Islet precursor cell (in vitro differentiated cells): ENCODE measurements at regions not wholly inside any gene's neighbourhood (a gene's known extent, or its start where the extent isn't known, plus 50 kb on each side); places are given as distances from the start of the nearest gene placed in this dataset.
"Not testable (repeated sequence)": the region's sequence is repeated elsewhere in the genome, so short reads cannot be mapped to it uniquely, and the experiment has no call there.

Experiments used
- DNase-seq: peaks from one replicate; pipeline ENCODE4 v3.0.0-alpha.2; 2018

DNA sequence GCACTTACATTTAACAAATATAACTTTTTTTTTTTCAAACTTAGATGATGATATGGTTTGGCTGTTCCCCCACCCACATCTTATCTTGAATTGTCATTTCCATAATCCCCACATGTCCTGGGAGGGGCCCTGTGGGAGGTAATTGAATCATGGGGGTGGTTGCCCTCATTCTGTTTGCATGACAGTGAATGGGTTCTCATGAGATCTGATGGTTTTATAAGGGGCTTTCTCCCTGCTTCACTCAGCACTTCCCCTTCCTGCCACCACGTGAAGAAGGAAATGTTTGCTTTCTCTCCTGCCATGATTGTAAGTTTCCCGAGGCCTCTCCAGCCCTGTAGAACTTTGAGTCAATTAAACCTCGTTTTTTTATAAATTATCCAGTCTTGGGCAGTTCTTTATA is 432.6 kb downstream of the AMY1C start:
- DNase-seq, result no peak

DNA sequence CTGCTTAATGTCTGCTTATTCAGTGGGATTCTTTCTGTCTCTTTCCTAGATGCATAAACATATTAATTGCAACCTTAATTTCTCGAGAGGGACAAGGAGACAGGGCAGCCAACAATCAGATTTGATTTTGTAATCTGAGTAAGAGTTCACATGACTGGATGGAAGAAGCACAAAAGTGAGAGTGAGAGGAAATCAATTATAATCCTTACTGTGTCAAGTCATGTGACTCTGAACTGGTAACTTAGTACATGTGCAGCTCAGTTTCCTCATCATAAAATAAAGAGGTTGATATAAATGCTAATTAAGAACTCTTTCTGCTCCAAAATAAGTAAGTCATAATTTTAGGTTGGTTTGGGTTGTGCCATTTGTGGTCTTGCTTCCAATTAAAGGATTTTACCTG is 439.5 kb downstream of the AMY1C start:
- no peak for DNase-seq

DNA sequence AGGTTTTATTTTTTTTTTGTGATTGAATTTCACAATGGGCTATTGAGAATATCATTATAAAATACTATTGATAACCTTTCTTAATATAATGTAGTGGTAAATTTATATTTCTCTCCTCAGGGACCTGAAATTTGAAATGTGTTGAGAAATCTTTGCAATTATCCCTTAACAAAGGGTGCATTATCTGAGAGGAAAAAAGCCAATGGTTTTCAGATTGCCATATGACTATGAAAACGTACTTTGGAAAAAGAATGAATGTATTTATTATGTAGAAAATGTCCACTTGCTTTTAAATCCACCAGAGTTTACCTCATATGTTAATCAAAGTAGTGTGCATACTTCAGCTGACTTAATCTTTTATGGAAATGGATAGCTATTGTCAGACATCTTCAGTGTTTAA is 441.1 kb downstream of the AMY1C start:
- no peak for DNase-seq

DNA sequence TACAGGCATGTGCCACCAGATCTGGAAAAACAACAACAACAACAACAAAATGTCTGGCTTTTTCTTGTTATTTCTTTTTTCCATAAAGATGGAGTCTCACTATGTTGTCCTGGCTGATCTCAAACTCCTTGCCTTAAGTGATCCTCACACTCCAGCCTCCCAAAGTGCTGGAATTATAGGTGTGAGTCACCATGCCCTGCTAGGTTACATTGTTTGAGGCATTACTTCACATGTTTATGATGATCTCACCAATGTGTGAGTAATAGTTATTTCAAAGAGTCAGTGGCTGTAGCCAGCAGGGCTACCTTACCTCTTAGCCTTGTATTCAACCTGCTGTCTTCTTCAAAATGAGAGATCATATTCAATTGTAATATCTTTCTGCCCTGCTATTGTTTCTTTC is 445.7 kb downstream of the AMY1C start:
- DNase-seq, result peak; percentile 58

DNA sequence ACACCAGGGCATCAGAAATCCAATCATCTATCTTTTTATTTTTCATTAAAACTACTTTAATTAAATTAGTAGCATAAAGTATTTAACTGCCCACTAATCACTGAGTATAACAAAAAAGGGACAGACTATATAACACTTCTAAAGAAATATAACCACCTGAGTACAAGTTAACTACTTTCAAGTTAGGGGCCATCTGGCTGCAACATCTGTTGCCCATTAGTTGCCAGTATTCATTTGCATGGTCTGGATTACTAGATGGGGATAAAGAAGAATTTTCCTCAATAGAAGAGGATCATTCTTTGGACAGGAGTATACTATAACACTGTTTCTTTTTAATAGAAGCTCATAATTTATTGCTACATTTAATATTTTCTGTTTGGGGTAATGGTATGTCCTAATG is 446.4 kb downstream of the AMY1C start:
- DNase-seq, result no peak

DNA sequence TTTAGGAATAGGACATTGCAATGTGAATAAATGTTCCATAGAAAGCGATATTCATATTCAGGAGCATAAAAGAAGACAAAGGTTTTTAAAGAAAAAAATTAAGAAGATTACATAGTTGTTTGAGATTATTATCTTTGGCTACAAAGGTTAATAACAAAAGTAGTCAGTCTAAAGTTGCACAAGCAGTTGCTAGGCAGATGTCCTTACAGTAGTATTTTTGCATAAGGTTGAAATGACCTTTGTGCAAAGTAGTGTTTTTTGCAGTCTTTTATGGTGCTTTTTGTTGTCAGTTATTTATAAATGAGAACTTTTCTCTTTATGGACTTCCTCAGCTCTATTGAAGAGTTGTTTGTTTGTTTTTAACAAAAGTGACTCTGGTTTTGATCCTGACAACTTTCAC is 447.8 kb downstream of the AMY1C start:
- DNase-seq, result no peak

DNA sequence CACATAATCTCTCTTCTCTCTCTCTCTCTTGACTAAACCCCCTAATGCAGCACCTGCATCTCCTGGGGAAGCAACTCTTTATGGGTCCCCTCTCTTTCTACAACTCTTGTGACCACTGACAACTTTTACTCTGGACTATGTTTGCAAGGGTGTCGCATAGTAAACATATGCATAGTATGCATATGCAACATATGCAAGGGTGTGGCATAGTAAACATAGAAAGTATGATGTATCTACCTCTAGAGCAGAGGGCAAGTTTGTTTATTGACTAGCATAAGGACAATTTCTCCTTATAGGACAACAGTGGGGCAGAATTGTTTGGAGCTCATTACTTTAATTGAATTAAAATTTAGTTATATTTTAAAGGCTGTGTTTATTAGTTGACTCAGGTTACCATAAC is 462.5 kb downstream of the AMY1C start:
- DNase-seq, result no peak

DNA sequence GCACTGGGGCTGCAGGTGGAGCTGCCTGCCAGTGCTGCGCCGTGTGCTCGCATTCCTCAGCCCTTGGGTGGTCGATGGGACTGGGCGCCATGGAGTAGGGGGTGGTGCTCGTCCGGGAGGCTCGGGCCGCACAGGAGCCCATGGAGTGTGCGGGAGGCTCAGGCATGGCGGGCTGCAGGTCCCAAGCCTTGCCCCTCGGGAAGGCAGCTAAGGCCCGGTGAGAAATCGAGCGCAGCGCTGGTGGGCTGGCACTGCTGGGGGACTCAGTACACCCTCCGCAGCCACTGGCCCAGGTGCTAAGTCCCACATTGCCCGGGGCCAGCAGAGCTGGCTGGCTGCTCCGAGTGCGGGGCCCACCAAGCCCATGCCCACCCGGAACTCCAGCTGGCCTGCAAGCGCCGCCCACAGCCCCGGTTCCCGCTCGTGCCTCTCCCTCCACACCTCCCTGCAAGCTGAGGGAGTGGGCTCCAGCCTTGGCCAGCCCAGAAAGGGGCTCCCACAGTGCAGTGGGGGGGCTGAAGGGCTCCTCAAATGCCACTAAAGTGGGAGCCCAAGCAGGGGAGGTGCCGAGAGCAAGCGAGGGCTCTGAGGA is 467.8 kb downstream of the AMY1C start:
- DNase-seq, result not testable (repeated sequence)

DNA sequence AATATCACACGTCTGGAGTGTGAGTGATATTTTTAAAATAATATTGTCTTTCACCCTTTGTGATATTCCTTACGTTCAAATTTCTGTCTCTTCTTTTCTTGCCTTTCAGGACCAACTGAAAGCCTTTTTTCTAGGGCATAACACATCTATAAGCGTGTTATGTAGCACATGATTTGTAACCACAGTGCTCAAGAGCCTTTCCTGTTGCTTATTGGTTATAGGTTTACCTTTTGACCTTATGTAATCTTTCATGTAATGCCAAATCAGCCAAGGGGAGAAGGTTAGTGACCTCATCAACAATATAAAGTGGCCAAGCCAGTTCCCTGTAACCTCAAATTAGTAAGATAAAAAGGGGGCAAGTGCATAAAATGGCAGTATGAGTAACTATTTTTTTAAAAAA is 480.2 kb downstream of the AMY1C start:
- no peak for DNase-seq

DNA sequence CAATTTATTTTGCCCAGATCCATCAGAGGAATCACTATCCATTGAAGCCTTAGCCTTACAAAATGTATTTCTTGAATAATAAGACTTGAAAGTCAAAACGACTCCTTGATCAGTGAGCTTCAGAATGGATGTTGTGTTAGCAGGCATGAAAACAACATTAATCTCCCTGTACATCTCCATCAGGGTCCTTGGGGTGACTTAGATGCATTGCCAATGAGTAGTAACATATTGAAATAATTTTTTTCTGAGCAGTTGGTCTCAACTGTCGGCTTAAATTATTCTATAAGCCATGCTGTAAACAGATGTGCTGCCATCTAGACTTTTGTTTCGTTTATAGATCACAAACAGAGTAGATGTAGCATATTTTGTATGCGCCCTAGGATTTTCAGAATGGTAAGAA is 482.0 kb downstream of the AMY1C start:
- DNase-seq, result no peak

DNA sequence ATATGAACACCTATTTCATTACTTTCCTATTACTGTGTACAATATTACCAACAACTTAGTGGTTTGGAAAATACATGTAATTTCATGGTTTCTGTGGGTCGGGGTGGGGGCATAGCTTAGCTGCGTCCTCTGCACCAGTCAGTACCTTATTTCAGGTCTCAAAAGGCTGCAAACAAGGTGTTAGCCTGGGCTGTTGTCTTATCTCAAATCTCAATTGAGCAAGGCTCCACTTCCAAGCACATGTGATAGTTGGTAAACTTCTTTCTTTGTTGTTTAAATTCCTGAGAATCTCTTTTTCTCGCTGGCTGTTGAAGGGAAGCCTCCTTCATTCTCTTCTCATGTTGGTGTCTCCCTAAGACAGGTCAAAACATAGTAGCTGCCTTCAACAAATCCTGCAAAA is 485.4 kb downstream of the AMY1C start:
- no peak for DNase-seq

DNA sequence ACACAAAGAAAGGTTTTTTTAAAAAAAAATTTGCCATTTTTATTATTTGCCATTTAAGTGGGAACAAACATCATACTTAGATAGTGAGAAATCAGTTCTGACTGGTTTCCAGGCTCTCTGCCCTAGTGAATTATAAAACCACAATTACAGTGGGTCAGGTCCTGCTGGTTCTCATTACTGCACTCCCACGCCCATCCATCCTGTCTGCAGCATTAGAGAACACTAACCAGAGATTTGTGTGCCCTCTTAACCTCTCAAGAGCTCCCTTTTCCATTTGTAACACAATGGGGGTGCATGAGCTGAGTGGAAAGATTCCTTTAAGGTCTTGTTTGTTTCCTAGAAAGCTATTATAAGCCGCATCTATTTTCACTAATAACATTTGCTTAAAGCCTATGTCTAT is 489.3 kb downstream of the AMY1C start:
- peak; percentile 67 for DNase-seq

DNA sequence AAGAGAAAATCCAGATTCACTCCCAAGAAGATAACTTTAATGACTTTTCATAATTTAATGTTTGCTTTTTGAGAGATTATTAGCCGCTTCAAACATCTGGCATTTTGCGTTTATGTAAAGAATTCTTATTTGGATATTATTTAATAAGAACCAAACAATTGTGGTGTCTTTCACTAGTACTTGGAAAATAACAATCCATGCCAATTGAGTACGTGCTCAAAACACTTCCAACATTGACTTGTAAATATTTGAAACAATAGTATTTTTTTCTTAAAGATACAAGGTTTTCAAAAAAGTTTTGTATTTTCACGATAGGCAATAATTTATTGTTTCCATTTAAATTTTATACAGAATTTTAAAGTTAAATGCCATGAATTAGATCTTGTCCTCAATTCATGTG is 498.7 kb downstream of the AMY1C start:
- no peak for DNase-seq

DNA sequence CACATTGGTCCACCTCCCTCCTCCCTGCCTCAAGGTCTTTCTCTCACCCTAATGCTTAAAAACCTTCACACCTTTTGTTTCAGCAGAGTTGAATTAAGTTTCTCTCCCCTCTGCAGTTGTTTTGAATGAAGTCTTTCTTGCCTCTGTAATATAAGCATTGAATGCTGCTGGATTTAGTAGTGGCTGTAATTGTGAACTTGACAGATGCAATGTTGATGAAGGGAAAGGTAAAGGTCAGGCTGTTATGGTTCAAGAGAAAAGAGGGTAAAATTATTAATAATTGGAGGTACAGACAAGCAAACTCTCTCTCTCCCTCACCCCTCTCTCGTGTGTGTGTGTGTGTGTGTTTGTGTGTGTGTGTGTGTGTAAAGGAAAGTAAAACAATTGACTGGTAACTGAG is 509.8 kb downstream of the AMY1C start:
- no peak for DNase-seq

DNA sequence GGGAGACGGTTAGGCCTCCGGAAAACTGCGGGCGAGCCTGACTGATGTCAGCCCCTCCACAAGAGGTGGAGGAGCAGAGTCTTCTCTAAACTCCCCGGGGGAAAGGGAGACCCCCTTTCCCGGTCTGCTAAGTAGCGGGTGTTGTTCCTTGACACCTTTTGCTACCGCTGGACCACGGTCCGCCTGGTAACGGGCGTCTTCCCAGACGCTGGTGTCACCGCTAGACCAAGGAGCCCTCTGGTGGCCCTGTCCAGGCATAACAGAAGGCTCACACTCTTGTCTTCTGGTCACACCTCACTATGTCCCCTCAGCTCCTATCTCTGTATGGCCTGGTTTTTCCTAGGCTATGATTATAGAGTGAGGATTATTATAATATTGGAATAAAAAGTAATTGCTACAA is 513.4 kb downstream of the AMY1C start:
- not testable (repeated sequence) for DNase-seq

DNA sequence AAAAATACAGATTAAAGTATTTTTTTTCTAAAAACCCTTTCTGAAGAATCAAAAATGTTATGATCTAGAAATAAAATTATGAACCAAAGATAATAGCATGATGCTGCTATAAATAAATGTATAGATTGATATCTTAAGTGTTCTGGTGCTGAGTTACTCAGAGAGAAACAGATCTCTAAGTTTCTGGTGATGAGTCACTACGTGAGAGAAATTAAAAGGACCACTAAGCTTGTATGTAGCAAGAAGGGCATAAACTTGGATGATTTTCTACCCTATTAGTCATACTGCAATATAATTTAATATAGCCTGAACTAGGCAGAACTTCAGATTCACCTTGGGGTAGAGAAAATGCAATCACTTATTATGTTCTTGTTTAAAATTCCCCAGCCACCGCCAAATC is 514.8 kb downstream of the AMY1C start:
- no peak for DNase-seq

DNA sequence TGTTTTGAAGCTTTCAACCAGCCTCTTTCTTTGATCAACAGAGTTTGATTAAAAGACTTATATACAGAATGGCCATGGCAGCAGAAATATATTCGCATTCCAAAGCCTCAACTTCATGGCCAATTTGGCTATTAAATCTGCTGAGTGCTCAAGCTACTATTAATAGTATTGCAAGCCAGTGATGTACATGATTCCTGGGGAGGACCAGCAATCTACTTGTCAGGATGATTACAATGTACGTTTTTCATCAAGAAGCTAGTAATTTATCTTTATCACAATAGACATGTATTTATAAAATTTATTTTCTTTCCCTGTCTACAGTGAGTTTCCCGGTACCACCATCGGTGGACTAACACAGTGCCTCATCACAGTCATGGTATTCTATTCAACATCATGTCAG is 515.5 kb downstream of the AMY1C start:
- no peak for DNase-seq

DNA sequence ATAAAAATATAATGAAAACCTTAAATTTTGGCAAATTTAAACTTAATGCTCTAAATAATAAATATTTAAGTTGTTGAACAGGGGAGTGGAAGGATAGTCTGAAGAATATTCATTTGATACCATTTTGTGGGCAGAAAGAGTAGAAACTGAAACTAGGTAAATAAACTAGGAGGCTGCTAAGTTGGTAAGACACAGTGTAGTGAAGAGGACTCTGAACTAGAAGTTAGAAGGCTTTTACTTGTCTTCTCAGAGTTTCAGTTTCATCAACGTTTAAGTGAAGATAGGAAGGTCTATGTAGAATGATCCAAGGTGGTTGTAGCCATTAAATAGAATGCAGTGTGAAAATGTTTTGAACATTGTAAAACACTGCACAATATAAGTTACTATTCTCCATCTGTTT is 516.9 kb downstream of the AMY1C start:
- no peak for DNase-seq

DNA sequence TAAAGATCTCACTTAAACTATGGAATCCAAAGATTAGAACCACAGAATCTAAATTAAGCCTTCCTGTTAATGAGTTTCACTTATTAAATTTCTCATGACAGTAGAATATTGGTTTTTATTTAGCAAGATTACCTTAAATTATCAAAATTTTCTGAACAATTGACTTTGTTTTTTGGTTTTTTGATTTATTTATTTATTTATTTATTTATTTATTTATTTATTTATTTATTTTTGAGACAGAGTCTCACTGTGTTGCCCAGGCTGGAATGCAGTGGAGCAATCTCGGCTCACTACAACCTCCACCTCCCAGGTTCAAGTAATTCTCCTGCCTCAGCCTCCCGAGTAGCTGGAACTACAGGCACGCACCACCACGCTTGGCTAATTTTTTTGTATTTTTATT is 538.6 kb downstream of the AMY1C start:
- DNase-seq, result not testable (repeated sequence)

DNA sequence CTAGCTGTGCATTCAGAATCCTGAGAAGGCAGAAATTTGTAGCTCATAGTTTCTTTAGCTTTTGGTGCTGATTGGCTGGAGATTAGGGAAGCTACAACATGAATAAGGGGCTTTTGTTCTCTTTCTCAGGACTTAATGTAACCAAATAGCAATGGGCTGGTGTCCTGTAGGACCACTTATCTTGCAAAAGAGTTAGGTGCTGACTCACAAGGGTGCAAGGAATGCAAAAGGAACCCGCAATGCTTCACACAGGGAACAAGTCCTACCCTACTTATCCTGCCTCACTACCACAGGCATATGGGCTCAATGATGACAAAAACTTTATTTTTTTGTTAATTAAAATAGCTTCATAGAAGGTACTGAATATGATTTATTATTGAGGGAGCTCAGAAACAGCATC is 541.5 kb downstream of the AMY1C start:
- peak; percentile 82 for DNase-seq

DNA sequence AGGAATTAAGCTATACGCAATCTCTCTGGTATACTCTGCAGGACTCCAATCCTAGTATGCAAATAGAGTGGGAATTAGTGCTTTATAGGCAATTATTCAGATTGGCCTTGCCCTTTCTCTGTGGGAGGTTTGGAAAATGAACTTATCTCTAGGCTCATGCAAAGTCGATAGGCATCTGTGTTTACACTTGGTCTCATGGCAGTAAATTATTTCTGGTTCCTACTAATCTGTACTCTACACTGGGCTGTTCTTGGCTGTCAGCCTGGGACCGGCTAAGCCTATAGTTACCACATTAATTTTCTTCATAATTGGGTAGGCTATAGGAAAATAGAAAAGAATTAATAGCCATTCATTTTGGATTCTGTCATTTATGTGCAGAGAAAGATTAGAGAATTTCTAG is 544.6 kb downstream of the AMY1C start:
- DNase-seq, result no peak

DNA sequence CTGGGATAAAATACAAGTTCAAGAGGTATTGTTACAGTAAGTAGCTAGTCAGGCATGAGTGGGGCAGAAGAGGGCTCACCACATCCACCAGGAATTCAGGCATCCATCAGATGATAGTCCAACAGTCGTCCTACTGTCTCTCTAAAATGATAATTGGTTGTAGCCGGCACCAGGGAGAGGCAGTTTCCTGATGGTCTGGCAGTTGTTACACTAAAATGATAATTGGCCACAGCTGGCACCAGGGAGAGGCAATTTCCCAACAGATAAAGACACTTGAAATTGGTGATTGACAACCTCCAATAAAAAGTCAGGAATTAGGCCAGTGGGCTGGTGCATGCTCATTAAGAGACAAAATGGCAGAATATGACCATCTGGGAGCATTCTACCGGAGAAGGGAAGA is 545.8 kb downstream of the AMY1C start:
- DNase-seq, result peak; percentile 82

DNA sequence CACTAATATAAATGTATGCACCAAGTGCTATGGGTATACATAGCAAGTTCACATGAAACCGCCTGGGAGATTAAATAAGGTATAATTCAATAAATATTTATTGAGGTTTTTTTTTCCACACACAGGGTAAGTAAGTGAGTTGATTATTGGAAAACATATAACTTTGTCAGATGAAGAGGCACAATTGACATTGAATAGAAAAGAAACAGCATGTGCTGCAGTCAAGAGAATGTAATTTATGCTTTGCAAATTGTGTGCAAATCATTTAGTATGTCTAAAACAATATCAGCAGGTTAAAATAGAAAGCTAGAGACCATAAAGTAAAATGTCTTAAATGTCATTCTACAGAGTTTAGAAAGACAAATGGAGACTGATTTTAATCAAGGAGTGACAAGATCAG is 560.0 kb downstream of the AMY1C start:
- no peak for DNase-seq

DNA sequence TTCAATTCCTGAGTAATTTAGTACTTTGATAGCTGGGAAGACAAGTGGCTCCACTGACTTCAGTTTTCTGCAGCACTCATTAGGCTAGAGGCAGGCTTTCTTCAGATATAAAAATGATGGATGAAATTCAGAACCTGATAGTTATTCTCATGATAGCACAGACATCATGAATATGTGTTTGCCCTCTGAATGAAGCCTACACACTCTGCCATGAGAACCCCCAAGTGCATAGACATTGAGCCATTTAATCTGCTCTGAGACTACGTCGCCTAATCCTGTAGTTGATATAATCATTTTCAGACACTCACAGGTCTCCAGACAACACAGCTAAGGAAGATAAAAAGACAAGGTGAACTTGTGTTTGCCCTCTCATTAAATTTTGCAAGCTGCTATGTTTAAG is 566.1 kb downstream of the AMY1C start:
- no peak for DNase-seq

DNA sequence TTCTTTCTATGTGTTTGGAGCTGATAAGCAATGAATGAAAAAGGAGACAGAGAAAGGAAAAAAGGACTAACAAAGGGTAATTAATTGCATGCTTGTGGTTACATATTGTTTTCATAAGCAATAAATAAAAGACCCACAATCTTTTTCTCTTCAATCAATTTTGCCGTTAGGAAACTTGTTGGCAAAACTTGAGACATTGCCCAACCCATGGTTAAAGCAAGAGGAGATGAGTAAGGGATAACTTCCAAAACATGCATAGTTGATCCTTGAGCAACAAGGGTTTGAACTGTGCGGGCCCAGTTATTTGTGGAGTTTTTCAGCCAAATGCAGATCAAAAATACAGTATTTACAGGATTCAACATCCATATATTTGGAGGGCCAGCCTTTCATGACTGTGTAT is 572.4 kb downstream of the AMY1C start:
- no peak for DNase-seq

DNA sequence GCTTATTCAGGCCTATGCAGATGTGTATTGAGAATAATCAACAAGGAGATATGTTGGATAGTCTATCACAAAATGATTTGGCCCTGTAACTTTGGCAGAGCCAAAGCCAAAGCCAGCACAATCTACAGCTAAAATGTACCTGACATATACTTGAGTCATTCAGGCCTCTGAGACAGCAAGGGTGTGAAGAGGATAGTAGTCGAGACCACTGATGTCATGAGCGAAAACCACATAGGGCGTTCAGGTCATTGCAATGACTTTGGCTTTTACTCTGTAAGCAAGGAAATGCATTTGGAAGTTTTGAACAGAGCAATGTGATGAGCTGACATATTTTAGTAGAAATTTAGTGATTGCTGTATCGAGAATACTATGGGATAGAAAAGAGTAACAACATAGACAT is 579.6 kb downstream of the AMY1C start:
- no peak for DNase-seq
